ENCODE measurements at regions not wholly inside any gene's neighbourhood (a gene's known extent, or its start where the extent isn't known, plus 50 kb on each side); places are given as distances from the start of the nearest gene placed in this dataset.

- no peak overlapping the region for H3K4me2 ChIP-seq
- no peaks in the 10 kb centered on the region for H3K4me1 Mint-ChIP-seq
Observed at GRCh38 chr4:20311856-20312255, 60.2 kb downstream of the SLIT2 start.

More at GRCh38 chr4:20311856-20312255, 60.2 kb downstream of the SLIT2 start:
- no peak overlapping the region for H2AFZ ChIP-seq
- Mint-ChIP-seq H3K9me3 (no peaks in the 10 kb centered on the region), H3K27me3 (ENCODE audit: insufficient read depth, low read depth, poor library complexity) (no peaks in the 10 kb centered on the region), H3K4me3 (no peak overlapping the region), H3K27ac (no peak overlapping the region), H3K36me3 (ENCODE audit: low read depth) (no peaks in the 10 kb centered on the region)
- no peak for DNase-seq (ENCODE audit: low spot score)
- no peaks in the 10 kb centered on the region for H3K27me3 ChIP-seq (ENCODE audit: insufficient read depth)
- H3K27ac ChIP-seq (ENCODE audit: low read depth), result no peak overlapping the region
- no peak for TF ChIP-seq CREB1 (CRISPR knock-in tag; IDR thresholded peaks at IDR 0.05; ENCODE audit: low read depth)
- no peak for TF ChIP-seq EZH2phosphoT487 (IDR thresholded peaks at IDR 0.05; ENCODE audit: unreplicated experiment)
- TF ChIP-seq ETS1 (IDR thresholded peaks at IDR 0.05), result no peak
- TF ChIP-seq EZH2 (IDR thresholded peaks at IDR 0.05; ENCODE audit: low read depth, unreplicated experiment), result no peak
- TF ChIP-seq, protein P1, sequence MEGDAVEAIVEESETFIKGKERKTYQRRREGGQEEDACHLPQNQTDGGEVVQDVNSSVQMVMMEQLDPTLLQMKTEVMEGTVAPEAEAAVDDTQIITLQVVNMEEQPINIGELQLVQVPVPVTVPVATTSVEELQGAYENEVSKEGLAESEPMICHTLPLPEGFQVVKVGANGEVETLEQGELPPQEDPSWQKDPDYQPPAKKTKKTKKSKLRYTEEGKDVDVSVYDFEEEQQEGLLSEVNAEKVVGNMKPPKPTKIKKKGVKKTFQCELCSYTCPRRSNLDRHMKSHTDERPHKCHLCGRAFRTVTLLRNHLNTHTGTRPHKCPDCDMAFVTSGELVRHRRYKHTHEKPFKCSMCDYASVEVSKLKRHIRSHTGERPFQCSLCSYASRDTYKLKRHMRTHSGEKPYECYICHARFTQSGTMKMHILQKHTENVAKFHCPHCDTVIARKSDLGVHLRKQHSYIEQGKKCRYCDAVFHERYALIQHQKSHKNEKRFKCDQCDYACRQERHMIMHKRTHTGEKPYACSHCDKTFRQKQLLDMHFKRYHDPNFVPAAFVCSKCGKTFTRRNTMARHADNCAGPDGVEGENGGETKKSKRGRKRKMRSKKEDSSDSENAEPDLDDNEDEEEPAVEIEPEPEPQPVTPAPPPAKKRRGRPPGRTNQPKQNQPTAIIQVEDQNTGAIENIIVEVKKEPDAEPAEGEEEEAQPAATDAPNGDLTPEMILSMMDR (conservative IDR thresholded peaks at IDR 0.05; ENCODE audit: low read depth in 2 of 2), result no peak
- no peak for TF ChIP-seq NANOG (IDR thresholded peaks at IDR 0.05; ENCODE audit: borderline replicate concordance)
- no peak for TF ChIP-seq POLR2AphosphoS5 (IDR thresholded peaks at IDR 0.05; ENCODE audit: low read depth)
- no peak for TF ChIP-seq REST (IDR thresholded peaks at IDR 0.05; ENCODE audit: unreplicated experiment)
- no peak for TF ChIP-seq ZNF331 (CRISPR knock-in tag; IDR thresholded peaks at IDR 0.05; ENCODE audit: low read depth)
- TF ChIP-seq, protein P2, sequence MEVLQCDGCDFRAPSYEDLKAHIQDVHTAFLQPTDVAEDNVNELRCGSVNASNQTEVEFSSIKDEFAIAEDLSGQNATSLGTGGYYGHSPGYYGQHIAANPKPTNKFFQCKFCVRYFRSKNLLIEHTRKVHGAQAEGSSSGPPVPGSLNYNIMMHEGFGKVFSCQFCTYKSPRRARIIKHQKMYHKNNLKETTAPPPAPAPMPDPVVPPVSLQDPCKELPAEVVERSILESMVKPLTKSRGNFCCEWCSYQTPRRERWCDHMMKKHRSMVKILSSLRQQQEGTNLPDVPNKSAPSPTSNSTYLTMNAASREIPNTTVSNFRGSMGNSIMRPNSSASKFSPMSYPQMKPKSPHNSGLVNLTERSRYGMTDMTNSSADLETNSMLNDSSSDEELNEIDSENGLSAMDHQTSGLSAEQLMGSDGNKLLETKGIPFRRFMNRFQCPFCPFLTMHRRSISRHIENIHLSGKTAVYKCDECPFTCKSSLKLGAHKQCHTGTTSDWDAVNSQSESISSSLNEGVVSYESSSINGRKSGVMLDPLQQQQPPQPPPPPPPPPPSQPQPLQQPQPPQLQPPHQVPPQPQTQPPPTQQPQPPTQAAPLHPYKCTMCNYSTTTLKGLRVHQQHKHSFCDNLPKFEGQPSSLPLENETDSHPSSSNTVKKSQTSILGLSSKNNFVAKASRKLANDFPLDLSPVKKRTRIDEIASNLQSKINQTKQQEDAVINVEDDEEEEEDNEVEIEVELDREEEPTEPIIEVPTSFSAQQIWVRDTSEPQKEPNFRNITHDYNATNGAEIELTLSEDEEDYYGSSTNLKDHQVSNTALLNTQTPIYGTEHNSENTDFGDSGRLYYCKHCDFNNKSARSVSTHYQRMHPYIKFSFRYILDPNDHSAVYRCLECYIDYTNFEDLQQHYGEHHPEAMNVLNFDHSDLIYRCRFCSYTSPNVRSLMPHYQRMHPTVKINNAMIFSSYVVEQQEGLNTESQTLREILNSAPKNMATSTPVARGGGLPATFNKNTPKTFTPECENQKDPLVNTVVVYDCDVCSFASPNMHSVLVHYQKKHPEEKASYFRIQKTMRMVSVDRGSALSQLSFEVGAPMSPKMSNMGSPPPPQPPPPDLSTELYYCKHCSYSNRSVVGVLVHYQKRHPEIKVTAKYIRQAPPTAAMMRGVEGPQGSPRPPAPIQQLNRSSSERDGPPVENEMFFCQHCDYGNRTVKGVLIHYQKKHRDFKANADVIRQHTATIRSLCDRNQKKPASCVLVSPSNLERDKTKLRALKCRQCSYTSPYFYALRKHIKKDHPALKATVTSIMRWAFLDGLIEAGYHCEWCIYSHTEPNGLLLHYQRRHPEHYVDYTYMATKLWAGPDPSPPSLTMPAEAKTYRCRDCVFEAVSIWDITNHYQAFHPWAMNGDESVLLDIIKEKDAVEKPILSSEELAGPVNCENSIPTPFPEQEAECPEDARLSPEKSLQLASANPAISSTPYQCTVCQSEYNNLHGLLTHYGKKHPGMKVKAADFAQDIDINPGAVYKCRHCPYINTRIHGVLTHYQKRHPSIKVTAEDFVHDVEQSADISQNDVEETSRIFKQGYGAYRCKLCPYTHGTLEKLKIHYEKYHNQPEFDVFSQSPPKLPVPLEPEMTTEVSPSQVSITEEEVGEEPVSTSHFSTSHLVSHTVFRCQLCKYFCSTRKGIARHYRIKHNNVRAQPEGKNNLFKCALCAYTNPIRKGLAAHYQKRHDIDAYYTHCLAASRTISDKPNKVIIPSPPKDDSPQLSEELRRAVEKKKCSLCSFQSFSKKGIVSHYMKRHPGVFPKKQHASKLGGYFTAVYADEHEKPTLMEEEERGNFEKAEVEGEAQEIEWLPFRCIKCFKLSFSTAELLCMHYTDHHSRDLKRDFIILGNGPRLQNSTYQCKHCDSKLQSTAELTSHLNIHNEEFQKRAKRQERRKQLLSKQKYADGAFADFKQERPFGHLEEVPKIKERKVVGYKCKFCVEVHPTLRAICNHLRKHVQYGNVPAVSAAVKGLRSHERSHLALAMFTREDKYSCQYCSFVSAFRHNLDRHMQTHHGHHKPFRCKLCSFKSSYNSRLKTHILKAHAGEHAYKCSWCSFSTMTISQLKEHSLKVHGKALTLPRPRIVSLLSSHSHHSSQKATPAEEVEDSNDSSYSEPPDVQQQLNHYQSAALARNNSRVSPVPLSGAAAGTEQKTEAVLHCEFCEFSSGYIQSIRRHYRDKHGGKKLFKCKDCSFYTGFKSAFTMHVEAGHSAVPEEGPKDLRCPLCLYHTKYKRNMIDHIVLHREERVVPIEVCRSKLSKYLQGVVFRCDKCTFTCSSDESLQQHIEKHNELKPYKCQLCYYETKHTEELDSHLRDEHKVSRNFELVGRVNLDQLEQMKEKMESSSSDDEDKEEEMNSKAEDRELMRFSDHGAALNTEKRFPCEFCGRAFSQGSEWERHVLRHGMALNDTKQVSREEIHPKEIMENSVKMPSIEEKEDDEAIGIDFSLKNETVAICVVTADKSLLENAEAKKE (CRISPR knock-in tag; IDR thresholded peaks at IDR 0.05), result no peak
- TF ChIP-seq STAT1 (IDR thresholded peaks at IDR 0.05; ENCODE audit: unreplicated experiment), result no peak
- no peak for TF ChIP-seq ZNF114 (CRISPR knock-in tag; IDR thresholded peaks at IDR 0.05)
- no peak for TF ChIP-seq JUNB (IDR thresholded peaks at IDR 0.05; ENCODE audit: unreplicated experiment)
- H3K4me3 ChIP-seq, result no peak overlapping the region
- no peaks in the 10 kb centered on the region for H3K9me2 ChIP-seq (ENCODE audit: insufficient read depth)
- no peaks in the 10 kb centered on the region for H3F3A ChIP-seq (replicated peaks; ENCODE audit: low read depth)
- H3K79me2 ChIP-seq (replicated peaks; ENCODE audit: insufficient read depth), result no peaks in the 10 kb centered on the region
- no peaks in the 10 kb centered on the region for H3K36me3 ChIP-seq (ENCODE audit: insufficient read depth)
- H4K20me1 ChIP-seq (replicated peaks; ENCODE audit: insufficient read depth), result no peaks in the 10 kb centered on the region
- ATAC-seq, result no peak
- no peaks in the 10 kb centered on the region for H3K4me1 ChIP-seq (ENCODE audit: insufficient read depth)

Data from GM23338 (cell line).